SK-N-SH treated with all-trans-retinoic acid at 6 μM for 48 hours (cell line): ENCODE measurements at regions not wholly inside any gene's neighbourhood (a gene's known extent, or its start where the extent isn't known, plus 50 kb on each side); places are given as distances from the start of the nearest gene placed in this dataset.

Experiments
- ARNTL ChIP-seq: fragments of 450-650 bp; formaldehyde crosslinking; IDR thresholded peaks from 2 replicates; pipeline ENCODE4 v1.5.0; 2020; ENCODE audit warnings: low read depth, mild to moderate bottlenecking, moderate library complexity, borderline replicate concordance
- CREB5 ChIP-seq: fragments of 250-450 bp; sonication (Bioruptor Pico); IDR thresholded peaks from 2 replicates; pipeline ENCODE4 v1.5.1; 2020; ENCODE audit warnings: low read depth, mild to moderate bottlenecking, moderate library complexity
- CSRNP3 ChIP-seq: fragments of 250-450 bp; sonication (Bioruptor Pico); IDR thresholded peaks from 2 replicates; pipeline ENCODE4 v1.5.1; 2021; ENCODE audit warnings: mild to moderate bottlenecking, moderate library complexity
- PATZ1 ChIP-seq: fragments of 250-450 bp; sonication (Bioruptor Pico); IDR thresholded peaks from 2 replicates; pipeline ENCODE4 v1.8.0; 2020; ENCODE audit warnings: mild to moderate bottlenecking, moderate library complexity, borderline replicate concordance
- PPARA ChIP-seq: fragments of 250-450 bp; sonication (Bioruptor Pico); IDR thresholded peaks from 2 replicates; pipeline ENCODE4 v1.5.0; 2020; ENCODE audit warnings: mild to moderate bottlenecking, borderline replicate concordance
- RARB ChIP-seq: fragments of 250-450 bp; sonication (Bioruptor Pico); IDR thresholded peaks from 2 replicates; pipeline ENCODE4 v1.8.0; 2021; ENCODE audit warnings: mild to moderate bottlenecking, moderate library complexity
- TCF4 ChIP-seq: fragments of 250-450 bp; sonication (Bioruptor Pico); IDR thresholded peaks from 2 replicates; pipeline ENCODE4 v1.8.0; 2021; ENCODE audit warnings: mild to moderate bottlenecking, moderate library complexity, borderline replicate concordance
- TSHZ2 ChIP-seq: fragments of 250-450 bp; sonication (Bioruptor Pico); IDR thresholded peaks from 2 replicates; pipeline ENCODE4 v1.5.0; 2020; ENCODE audit warnings: mild to moderate bottlenecking, moderate library complexity
- ZFP3 ChIP-seq: fragments of 250-450 bp; sonication (Bioruptor Pico); IDR thresholded peaks from 2 replicates; pipeline ENCODE4 v1.5.0; 2020; ENCODE audit warnings: mild to moderate bottlenecking, moderate library complexity
- ZFP30 ChIP-seq: fragments of 450-650 bp; formaldehyde crosslinking; IDR thresholded peaks from 2 replicates; pipeline ENCODE4 v1.5.0; 2022; ENCODE audit warnings: mild to moderate bottlenecking, moderate library complexity
- ZNF70 ChIP-seq: fragments of 450-650 bp; formaldehyde crosslinking; IDR thresholded peaks from 2 replicates; pipeline ENCODE4 v1.5.0; 2020; ENCODE audit warnings: mild to moderate bottlenecking, moderate library complexity
- ZNF8 ChIP-seq: fragments of 450-650 bp; formaldehyde crosslinking; IDR thresholded peaks from 2 replicates; pipeline ENCODE4 v1.5.0; 2020; ENCODE audit warnings: mild to moderate bottlenecking, moderate library complexity

GRCh38 chr9:134214766-134215419 lies 50.5 kb upstream of the RNU6ATAC start:
- TF ChIP-seq TSHZ2 (CRISPR knock-in tag) (no peak), RARB (CRISPR knock-in tag) (no peak), PPARA (no peak), ZNF8 (CRISPR knock-in tag) (no peak), CSRNP3 (CRISPR knock-in tag) (no peak), PATZ1 (CRISPR knock-in tag) (no peak), ZFP30 (CRISPR knock-in tag) (no peak), ARNTL (CRISPR knock-in tag) (no peak), CREB5 (CRISPR knock-in tag) (no peak), TCF4 (CRISPR knock-in tag) (no peak), ZNF70 (CRISPR knock-in tag) (no peak), ZFP3 (CRISPR knock-in tag) (no peak)
